HEK293 (cell line): ENCODE measurements at regions not wholly inside any gene's neighbourhood (a gene's known extent, or its start where the extent isn't known, plus 50 kb on each side); places are given as distances from the start of the nearest gene placed in this dataset.

Experiments
- ZNF155 ChIP-seq: fragments of 450-650 bp; formaldehyde crosslinking; IDR thresholded peaks from 2 replicates; pipeline ENCODE4 v1.5.1; 2016; ENCODE audit warnings: missing biosample characterization, missing genetic modification characterization
- ZNF211 ChIP-seq: fragments of 450-650 bp; formaldehyde crosslinking; IDR thresholded peaks from 2 replicates; pipeline ENCODE4 v1.5.1; 2016; ENCODE audit warnings: low read depth, missing biosample characterization, missing genetic modification characterization
- ZNF449 ChIP-seq: fragments of 450-650 bp; formaldehyde crosslinking; IDR thresholded peaks from 2 replicates; pipeline ENCODE4 v1.5.1; 2017; ENCODE audit warnings: missing biosample characterization, mild to moderate bottlenecking, missing genetic modification characterization, moderate library complexity
- TF ChIP-seq, protein P1 (sequence below): fragments of 450-650 bp; formaldehyde crosslinking; IDR thresholded peaks from 2 replicates; pipeline ENCODE4 v1.5.1; 2016; ENCODE audit warnings: missing biosample characterization, missing genetic modification characterization

DNA sequence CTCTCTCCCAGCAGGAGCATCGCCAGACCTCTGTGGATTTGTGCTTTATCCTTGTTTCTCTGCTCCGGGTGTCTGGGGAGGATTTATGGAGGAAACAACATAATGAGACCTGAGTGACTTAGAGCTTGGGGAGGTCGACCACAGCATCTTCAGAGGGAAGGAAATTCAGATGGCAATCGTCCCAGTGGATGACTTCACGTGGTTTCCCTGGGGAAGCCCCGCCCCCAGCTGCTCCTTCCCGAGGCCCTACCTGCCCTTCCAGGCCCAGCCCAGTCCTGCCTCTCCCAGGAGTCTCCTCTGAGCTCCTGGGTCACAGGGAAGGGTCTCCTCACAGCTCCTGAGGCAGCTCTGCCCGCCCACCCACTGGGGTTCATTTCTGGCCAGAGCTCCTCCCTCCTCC, 430.3 kb upstream of the SULF2 start:
- TF ChIP-seq, protein P1, sequence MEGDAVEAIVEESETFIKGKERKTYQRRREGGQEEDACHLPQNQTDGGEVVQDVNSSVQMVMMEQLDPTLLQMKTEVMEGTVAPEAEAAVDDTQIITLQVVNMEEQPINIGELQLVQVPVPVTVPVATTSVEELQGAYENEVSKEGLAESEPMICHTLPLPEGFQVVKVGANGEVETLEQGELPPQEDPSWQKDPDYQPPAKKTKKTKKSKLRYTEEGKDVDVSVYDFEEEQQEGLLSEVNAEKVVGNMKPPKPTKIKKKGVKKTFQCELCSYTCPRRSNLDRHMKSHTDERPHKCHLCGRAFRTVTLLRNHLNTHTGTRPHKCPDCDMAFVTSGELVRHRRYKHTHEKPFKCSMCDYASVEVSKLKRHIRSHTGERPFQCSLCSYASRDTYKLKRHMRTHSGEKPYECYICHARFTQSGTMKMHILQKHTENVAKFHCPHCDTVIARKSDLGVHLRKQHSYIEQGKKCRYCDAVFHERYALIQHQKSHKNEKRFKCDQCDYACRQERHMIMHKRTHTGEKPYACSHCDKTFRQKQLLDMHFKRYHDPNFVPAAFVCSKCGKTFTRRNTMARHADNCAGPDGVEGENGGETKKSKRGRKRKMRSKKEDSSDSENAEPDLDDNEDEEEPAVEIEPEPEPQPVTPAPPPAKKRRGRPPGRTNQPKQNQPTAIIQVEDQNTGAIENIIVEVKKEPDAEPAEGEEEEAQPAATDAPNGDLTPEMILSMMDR (tag by site-specific recombination) = no peak
- TF ChIP-seq ZNF211 (tag by site-specific recombination) = no peak
- TF ChIP-seq ZNF155 (tag by site-specific recombination) = no peak
- TF ChIP-seq ZNF449 (tag by site-specific recombination) = no peak
